ENCODE measurements at regions not wholly inside any gene's neighbourhood (a gene's known extent, or its start where the extent isn't known, plus 50 kb on each side); places are given as distances from the start of the nearest gene placed in this dataset.

GRCh38 chr10:81019029-81019890, 481.6 kb downstream of the SH2D4B start:
- peak; percentile 24 for DNase-seq (ENCODE audit: low read depth)

GRCh38 chr10:81021428-81022129, 483.9 kb downstream of the SH2D4B start:
- DNase-seq (ENCODE audit: low read depth), result no peak

GRCh38 chr10:81026591-81026990, 488.9 kb downstream of the SH2D4B start:
- peak; percentile 57 for DNase-seq (ENCODE audit: low read depth)

- DNase-seq (ENCODE audit: low read depth), result no peak
Observed at GRCh38 chr10:81027223-81027622, 489.5 kb downstream of the SH2D4B start.

GRCh38 chr10:81027706-81028105, 490.0 kb downstream of the SH2D4B start:
- DNase-seq (ENCODE audit: low read depth), result no peak

- no peak for DNase-seq (ENCODE audit: low read depth)
Observed at GRCh38 chr10:81031774-81032173, 494.1 kb downstream of the SH2D4B start.

- no peak for DNase-seq (ENCODE audit: low read depth)
Observed at GRCh38 chr10:81034383-81034782, 496.7 kb downstream of the SH2D4B start.

- DNase-seq (ENCODE audit: low read depth), result no peak
Observed at GRCh38 chr10:81036257-81036656, 498.6 kb downstream of the SH2D4B start.

GRCh38 chr10:81040031-81040430, 502.3 kb downstream of the SH2D4B start:
- no peak for DNase-seq (ENCODE audit: low read depth)

GRCh38 chr10:81040940-81041339, 503.2 kb downstream of the SH2D4B start:
- no peak for DNase-seq (ENCODE audit: low read depth)

GRCh38 chr10:81042647-81043046, 504.9 kb downstream of the SH2D4B start:
- no peak for DNase-seq (ENCODE audit: low read depth)

- DNase-seq (ENCODE audit: low read depth), result no peak
Observed at GRCh38 chr10:81065474-81065873, 527.8 kb downstream of the SH2D4B start.

GRCh38 chr10:81068460-81068859, 530.8 kb downstream of the SH2D4B start:
- DNase-seq (ENCODE audit: low read depth), result no peak

- no peak for DNase-seq (ENCODE audit: low read depth)
Observed at GRCh38 chr10:81071087-81071796, 533.5 kb downstream of the SH2D4B start.

- DNase-seq (ENCODE audit: low read depth), result no peak
Observed at GRCh38 chr10:81073155-81073554, 535.5 kb downstream of the SH2D4B start.

- peak; percentile 28 for DNase-seq (ENCODE audit: low read depth)
Observed at GRCh38 chr10:81081887-81082620, 544.4 kb downstream of the SH2D4B start.

- no peak for DNase-seq (ENCODE audit: low read depth)
Observed at GRCh38 chr10:81082621-81083376, 545.1 kb downstream of the SH2D4B start.

- no peak for DNase-seq (ENCODE audit: low read depth)
Observed at GRCh38 chr10:81093056-81093455, 555.4 kb downstream of the SH2D4B start.

- no peak for DNase-seq (ENCODE audit: low read depth)
Observed at GRCh38 chr10:81095238-81095637, 557.5 kb downstream of the SH2D4B start.

GRCh38 chr10:81096558-81096957, 558.9 kb downstream of the SH2D4B start:
- DNase-seq (ENCODE audit: low read depth), result no peak

- DNase-seq (ENCODE audit: low read depth), result no peak
Observed at GRCh38 chr10:81101062-81101461, 563.4 kb downstream of the SH2D4B start.
